ENCODE measurements at regions not wholly inside any gene's neighbourhood (a gene's known extent, or its start where the extent isn't known, plus 50 kb on each side); places are given as distances from the start of the nearest gene placed in this dataset.

DNA sequence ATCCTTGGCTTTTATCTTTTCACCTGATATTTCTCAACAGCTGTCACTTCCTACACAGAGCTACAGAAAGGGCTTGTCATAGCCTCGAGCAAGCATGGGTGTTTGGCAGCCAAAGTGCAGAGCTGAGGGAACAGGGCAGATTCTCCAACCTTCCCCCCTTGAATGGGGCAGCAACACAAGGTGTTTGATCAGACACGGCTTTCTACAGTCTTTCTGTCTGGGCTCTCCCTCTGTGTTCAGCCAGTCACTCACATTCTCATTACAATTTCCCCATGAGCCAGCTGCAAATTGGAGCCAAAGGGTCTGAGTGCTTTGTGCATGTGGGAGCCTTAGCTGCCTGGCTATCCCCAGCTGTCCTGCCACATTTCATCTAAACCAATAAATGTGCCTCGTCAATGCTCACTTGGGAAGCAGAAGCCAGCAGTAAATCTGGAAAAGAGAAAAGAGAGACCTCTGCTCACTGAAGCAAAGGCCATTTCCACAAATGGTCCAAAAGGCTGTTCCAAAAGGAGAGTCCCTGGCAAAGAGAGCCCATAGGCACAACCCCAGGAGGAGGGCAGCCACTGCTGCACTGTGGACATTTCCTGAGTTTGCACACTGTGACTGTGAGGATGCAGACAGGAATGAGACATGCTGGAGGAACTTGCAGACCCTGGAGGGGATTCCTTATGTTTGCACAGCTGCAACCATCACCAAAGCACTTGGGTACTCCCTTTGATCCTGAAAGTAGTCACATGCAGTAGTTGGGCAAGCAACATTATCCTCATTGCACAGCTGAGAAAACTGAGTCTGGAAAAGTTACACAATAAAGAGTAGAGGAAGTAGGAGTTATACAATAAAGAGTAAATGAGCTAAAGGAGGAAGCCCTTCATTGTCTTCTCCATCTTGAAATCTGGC, 186.8 kb downstream of the FAM181B start:
- no peak for TF ChIP-seq POLR2A (IDR thresholded peaks at IDR 0.05; ENCODE audit: low read depth, low read length)
- no peak for TF ChIP-seq POLR2AphosphoS5 (IDR thresholded peaks at IDR 0.05; ENCODE audit: insufficient read depth, low read depth, low read length)
- TF ChIP-seq, protein P1, sequence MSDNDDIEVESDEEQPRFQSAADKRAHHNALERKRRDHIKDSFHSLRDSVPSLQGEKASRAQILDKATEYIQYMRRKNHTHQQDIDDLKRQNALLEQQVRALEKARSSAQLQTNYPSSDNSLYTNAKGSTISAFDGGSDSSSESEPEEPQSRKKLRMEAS (IDR thresholded peaks at IDR 0.05; ENCODE audit: insufficient read depth, insufficient read length) = no peak
- no peak for TF ChIP-seq CTCF (IDR thresholded peaks at IDR 0.05; ENCODE audit: extremely low read depth in 1 of 2, insufficient read depth in 1 of 2, low read depth in 1 of 2, low read length in 2 of 2)
- TF ChIP-seq MYC (IDR thresholded peaks at IDR 0.05; ENCODE audit: low read depth, low read length) = no peak
- TF ChIP-seq GATA2 (IDR thresholded peaks at IDR 0.05; ENCODE audit: insufficient read depth, insufficient read length, low read depth, low read length) = no peak
- TF ChIP-seq EZH2 (IDR thresholded peaks at IDR 0.05; ENCODE audit: borderline replicate concordance, low read depth, low read length, severe bottlenecking) = no peak
- no peak for TF ChIP-seq JUN (IDR thresholded peaks at IDR 0.05; ENCODE audit: borderline replicate concordance, insufficient read depth, insufficient read length, low read depth)
